Erythroblast (primary cell): ENCODE measurements at regions not wholly inside any gene's neighbourhood (a gene's known extent, or its start where the extent isn't known, plus 50 kb on each side); places are given as distances from the start of the nearest gene placed in this dataset.

Source experiments
- GATA1 ChIP-seq: IDR thresholded peaks from 2 replicates; pipeline ENCODE4 v1.6.1; 2011; ENCODE audit warnings: low read depth, mild to moderate bottlenecking, control low read depth, low read length, moderate library complexity
- POLR2A ChIP-seq: IDR thresholded peaks from 2 replicates; pipeline ENCODE4 v1.6.1; 2011; ENCODE audit warnings: mild to moderate bottlenecking, low read length

- TF ChIP-seq POLR2A = no peak
- TF ChIP-seq GATA1 = no peak
Observed at GRCh38 chr5:123819386-123819785, 307.4 kb downstream of the CSNK1G3 start.
